Smooth muscle cell (in vitro differentiated cells): ENCODE measurements at regions not wholly inside any gene's neighbourhood (a gene's known extent, or its start where the extent isn't known, plus 50 kb on each side); places are given as distances from the start of the nearest gene placed in this dataset.
"Not testable (repeated sequence)": the region's sequence is repeated elsewhere in the genome, so short reads cannot be mapped to it uniquely, and the experiment has no call there.

Source experiments
- DNase-seq: peaks from one replicate; lab custom pipeline; 2025; ENCODE audit not compliant: unreplicated experiment; lab: John Stamatoyannopoulos, UW
- H2AFZ ChIP-seq: fragments of 200-600 bp; sonication (generic); 2 replicates; pipeline ENCODE4 v1.6.0; 2016; ENCODE audit warnings: antibody characterized with exemption, low read depth, mild to moderate bottlenecking
- H3F3A ChIP-seq: fragments of 200-600 bp; sonication (generic); 2 replicates; pipeline ENCODE4 v1.6.0; 2017; ENCODE audit warnings: antibody characterized with exemption, low read depth
- H3K27ac ChIP-seq: fragments of 200-600 bp; sonication (generic); 2 replicates; pipeline ENCODE4 v1.5.1; 2016; ENCODE audit warnings: low read depth, mild to moderate bottlenecking
- H3K27me3 ChIP-seq: fragments of 200-600 bp; sonication (generic); 2 replicates; pipeline ENCODE4 v1.6.1; 2016; ENCODE audit warnings: low read depth, mild to moderate bottlenecking
- H3K36me3 ChIP-seq: fragments of 200-600 bp; sonication (generic); 2 replicates; pipeline ENCODE4 v1.5.1; 2016; ENCODE audit warnings: low read depth
- H3K4me1 ChIP-seq: fragments of 200-600 bp; sonication (generic); 2 replicates; pipeline ENCODE4 v1.5.1; 2016; ENCODE audit warnings: low read depth
- H3K4me2 ChIP-seq: fragments of 200-600 bp; sonication (generic); 2 replicates; pipeline ENCODE4 v1.6.0; 2016; ENCODE audit warnings: mild to moderate bottlenecking
- H3K4me3 ChIP-seq: fragments of 200-600 bp; sonication (generic); 2 replicates; pipeline ENCODE4 v1.5.1; 2016; ENCODE audit warnings: mild to moderate bottlenecking
- H3K79me2 ChIP-seq: fragments of 200-600 bp; sonication (generic); 2 replicates; pipeline ENCODE4 v1.6.0; 2016; ENCODE audit warnings: low read depth, mild to moderate bottlenecking
- H3K9ac ChIP-seq: fragments of 200-600 bp; sonication (generic); 2 replicates; pipeline ENCODE4 v1.6.0; 2016; ENCODE audit warnings: low read depth
- H3K9me3 ChIP-seq: fragments of 200-600 bp; sonication (generic); replicated peaks from 2 replicates; pipeline ENCODE4 v1.5.1; 2016; ENCODE audit warnings: low read depth
- H4K20me1 ChIP-seq: fragments of 200-600 bp; sonication (generic); 2 replicates; pipeline ENCODE4 v1.6.0; 2016; ENCODE audit warnings: low read depth
- CTCF ChIP-seq: fragments of 200-600 bp; sonication (generic); IDR thresholded peaks from 2 replicates; pipeline ENCODE4 v1.5.1; 2017; ENCODE audit warnings: borderline replicate concordance, mild to moderate bottlenecking, antibody characterized with exemption; ENCODE audit not compliant: insufficient read depth, poor library complexity, severe bottlenecking
- WGBS: methylation state at CpG from one replicate; pipeline ENCODE4 v1.1.7; 2016; ENCODE audit warnings: low lambda C conversion rate; 5-methylcytosine and 5-hydroxymethylcytosine counted together

DNA sequence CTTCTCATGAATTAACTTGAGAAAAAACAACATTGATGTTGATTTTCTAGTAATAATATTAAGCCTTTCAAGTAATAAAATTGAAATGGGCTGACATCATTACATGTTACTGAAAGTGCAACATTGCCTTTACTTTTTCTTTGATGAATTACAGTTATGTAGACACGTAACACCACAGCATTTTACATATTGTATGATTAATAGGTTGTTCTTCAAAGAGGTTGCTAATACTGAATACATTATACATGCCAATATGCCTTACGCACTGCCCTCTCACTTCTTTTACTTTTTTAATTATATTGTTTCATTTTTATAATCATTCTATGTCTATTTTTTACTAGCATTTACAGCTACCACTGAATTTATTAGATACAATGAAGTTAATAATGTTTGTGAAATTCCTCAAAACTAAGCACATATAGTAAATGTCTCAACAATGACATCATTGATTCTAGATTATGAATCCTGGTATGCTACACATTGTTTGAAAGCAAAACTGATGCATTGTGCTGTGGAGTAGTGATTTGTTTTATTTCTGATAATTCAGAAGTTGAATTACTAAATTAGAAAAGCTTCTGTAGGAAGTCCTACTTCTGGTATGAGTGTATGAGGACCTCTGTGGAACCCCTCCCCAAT lies 464.4 kb upstream of the IZUMO3 start:
- H3K9ac ChIP-seq = no peak overlapping the region
- no peaks in the 10 kb centered on the region for H4K20me1 ChIP-seq
- H3F3A ChIP-seq = no peaks in the 10 kb centered on the region
- no peak overlapping the region for H3K4me2 ChIP-seq
- no peaks in the 10 kb centered on the region for H3K4me1 ChIP-seq
- H3K27me3 ChIP-seq = no peaks in the 10 kb centered on the region
- 92% methylated on average over 2 of the region's 2 CpGs for WGBS
- H3K36me3 ChIP-seq = no peaks in the 10 kb centered on the region
- H3K79me2 ChIP-seq = no peaks in the 10 kb centered on the region
- TF ChIP-seq CTCF = no peak
- H3K9me3 ChIP-seq = no peaks in the 10 kb centered on the region
- no peak overlapping the region for H3K27ac ChIP-seq
- no peak overlapping the region for H2AFZ ChIP-seq
- H3K4me3 ChIP-seq = no peak overlapping the region
- no peak for DNase-seq

- no peaks in the 10 kb centered on the region for H3K36me3 ChIP-seq
- H3K9me3 ChIP-seq = no peaks in the 10 kb centered on the region
- H3K4me1 ChIP-seq = no peaks in the 10 kb centered on the region
- H4K20me1 ChIP-seq = no peaks in the 10 kb centered on the region
- TF ChIP-seq CTCF = peak; percentile 20
- H3K4me2 ChIP-seq = no peak overlapping the region
- H3K27ac ChIP-seq = no peak overlapping the region
- H3K79me2 ChIP-seq = no peaks in the 10 kb centered on the region
- no peaks in the 10 kb centered on the region for H3F3A ChIP-seq
- no peak overlapping the region for H3K9ac ChIP-seq
- no peak overlapping the region for H2AFZ ChIP-seq
- H3K27me3 ChIP-seq = no peaks in the 10 kb centered on the region
- no peak overlapping the region for H3K4me3 ChIP-seq
- no peak for DNase-seq
- WGBS = 40% methylated on average over 10 of the region's 10 CpGs
Observed at GRCh38 chr9:25003686-25004085, 458.0 kb upstream of the IZUMO3 start.

DNA sequence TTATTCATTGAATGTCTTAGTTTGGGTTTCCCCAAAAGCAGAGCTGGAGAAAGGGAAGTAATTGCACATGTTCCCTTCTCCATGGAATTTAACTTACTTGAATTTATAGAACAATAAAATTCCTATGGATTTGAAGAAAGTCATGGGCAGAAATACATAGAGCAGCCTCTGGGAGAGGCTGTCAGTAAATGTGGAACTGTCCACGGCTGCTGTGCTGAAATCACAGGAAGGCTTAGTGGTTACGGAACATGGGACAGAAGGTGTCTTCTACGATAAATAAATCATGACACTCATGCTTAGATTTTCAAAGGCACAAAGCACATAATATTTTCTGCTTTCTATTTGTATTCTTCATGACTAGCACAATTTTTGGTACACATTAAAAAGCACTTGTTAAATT lies 440.6 kb upstream of the IZUMO3 start:
- H3K36me3 ChIP-seq = no peaks in the 10 kb centered on the region
- no peak overlapping the region for H3K4me2 ChIP-seq
- H3F3A ChIP-seq = no peaks in the 10 kb centered on the region
- H3K9ac ChIP-seq = no peak overlapping the region
- no peaks in the 10 kb centered on the region for H3K27me3 ChIP-seq
- no peak for TF ChIP-seq CTCF
- H3K9me3 ChIP-seq = no peaks in the 10 kb centered on the region
- H3K27ac ChIP-seq = no peak overlapping the region
- no peaks in the 10 kb centered on the region for H4K20me1 ChIP-seq
- no peaks in the 10 kb centered on the region for H3K79me2 ChIP-seq
- no peak overlapping the region for H3K4me3 ChIP-seq
- DNase-seq = no peak
- no peak overlapping the region for H2AFZ ChIP-seq
- H3K4me1 ChIP-seq = no peaks in the 10 kb centered on the region
- 79% methylated on average over 3 of the region's 3 CpGs for WGBS

DNA sequence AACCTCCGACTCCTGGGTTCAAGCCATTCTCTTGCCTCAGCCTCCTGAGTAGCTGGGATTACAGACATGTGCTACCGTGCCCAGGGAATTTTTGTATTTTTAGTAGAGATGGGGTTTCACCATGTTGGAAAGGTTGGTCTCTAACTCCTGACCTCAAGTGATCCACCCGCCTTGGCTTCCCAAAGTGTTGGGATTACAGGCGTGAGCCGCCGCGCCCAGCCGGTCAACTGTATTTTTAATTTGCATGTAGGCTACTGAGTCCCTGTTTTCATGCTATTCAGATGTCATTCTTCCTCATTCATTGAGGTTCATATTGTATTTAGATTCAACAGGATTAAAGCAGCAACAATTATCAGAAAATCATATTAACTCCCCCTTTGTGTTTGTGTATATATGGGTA lies 425.1 kb upstream of the IZUMO3 start:
- H3K9me3 ChIP-seq, H3K79me2 ChIP-seq, H3K36me3 ChIP-seq, DNase-seq, H3K4me2 ChIP-seq, H3K27me3 ChIP-seq, H3K4me3 ChIP-seq, H3K9ac ChIP-seq, H3F3A ChIP-seq, H4K20me1 ChIP-seq, H3K27ac ChIP-seq, H3K4me1 ChIP-seq, H2AFZ ChIP-seq: not testable (repeated sequence)
- WGBS = 92% methylated on average over 8 of the region's 8 CpGs
